Activated CD4-positive, CD25-positive, alpha-beta regulatory T cell treated with anti-CD3 and anti-CD28 coated beads, Interleukin-2, amount 50 U/mL, for 72 hours (primary cell): ENCODE measurements at regions not wholly inside any gene's neighbourhood (a gene's known extent, or its start where the extent isn't known, plus 50 kb on each side); places are given as distances from the start of the nearest gene placed in this dataset.
"Not testable (repeated sequence)": the region's sequence is repeated elsewhere in the genome, so short reads cannot be mapped to it uniquely, and the experiment has no call there.

Experiments used
- DNase-seq: peaks from one replicate; pipeline ENCODE4 v3.0.0; 2021

DNA sequence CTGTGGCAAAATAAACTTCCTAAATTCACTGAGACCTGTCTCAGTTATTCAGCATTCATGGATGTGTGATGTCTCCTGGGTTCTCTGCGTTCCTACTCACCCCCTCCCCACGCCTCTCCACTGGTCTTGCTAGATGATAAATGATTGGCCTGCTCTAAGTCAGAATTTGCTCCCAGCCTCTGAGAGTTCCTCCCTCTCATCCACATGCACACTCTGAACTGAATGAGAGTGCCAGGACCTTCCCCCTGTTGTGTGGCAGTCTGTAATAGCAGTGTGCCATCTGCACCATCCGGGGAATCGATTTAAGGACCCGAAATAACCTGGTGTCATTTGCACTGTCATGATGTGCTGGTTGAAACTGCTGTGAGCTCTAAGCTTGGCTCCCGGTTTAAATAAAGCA, 135.8 kb upstream of the AFDN start:
- DNase-seq, result no peak

DNA sequence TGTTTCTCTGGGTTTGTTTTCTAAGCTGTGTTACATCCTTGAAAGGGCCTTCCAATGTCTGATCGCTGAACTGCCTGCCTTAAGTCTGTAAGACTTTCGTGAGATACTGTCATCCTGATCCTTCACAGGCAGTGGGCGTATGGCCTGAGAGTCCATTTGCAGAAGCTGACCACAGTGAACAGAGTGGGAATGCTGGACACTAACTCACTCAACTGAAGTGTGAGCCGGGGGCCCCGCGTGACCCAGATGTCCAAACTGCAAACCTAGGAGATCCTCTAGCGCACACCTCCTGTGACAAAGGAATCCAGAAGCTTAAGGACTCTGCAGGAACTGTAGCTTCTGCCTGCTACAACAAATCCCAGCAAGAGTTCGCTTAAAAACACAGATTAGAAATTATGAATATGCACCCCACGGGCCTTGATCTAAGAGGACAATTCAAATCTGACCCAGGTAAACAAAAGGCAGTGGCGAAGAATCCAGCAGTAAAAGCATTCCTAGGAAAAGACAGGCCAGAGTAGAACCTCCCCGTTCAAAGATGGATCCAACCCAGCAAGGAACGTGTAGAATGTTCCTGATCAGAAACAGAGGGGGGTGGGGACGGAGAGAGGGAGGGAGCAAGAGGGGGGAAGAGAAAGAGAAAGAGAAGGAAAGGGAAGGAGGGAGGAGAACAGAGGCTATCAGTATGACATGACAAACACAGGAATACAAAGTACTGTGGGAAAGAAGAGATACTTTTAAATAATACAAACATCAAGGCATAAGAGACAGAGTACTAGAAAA, 135.0 kb upstream of the AFDN start:
- no peak for DNase-seq

DNA sequence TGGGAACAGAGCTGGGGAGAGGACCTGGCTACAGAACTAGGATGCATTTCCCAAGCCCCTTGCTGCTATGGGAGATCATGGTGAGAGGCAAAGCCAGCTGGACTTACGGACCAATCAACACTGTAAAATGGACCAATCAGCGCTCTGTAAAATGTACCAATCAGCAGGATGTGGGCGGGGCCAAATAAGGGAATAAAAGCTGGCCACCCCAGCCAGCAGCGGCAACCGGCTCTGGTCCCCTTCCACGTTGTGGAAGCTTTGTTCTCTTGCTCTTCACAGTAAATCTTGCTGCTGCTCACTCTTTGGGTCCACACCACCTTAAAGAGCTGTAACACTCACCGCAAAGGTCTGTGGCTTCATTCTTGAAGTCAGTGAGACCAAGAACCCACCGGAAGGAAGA, 133.2 kb upstream of the AFDN start:
- not testable (repeated sequence) for DNase-seq

DNA sequence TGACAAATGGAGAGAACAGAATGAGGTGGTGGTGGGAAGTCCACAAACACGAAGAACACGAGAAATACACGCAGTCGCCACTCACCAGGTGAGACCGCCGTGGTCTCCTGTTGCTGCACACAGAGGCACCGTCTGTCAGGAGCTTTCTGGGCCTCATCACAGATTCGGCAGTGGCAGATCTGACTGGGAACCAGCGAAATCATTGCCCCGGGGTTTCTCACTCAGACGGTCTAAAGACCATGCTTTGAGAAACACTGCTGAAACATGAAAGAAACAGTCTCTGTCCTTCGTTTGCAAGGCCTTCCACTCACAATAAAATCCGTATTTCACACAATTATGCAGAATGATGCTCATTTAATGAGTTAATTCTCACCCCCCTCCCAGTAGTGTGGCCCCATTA, 130.9 kb upstream of the AFDN start:
- DNase-seq, result no peak

DNA sequence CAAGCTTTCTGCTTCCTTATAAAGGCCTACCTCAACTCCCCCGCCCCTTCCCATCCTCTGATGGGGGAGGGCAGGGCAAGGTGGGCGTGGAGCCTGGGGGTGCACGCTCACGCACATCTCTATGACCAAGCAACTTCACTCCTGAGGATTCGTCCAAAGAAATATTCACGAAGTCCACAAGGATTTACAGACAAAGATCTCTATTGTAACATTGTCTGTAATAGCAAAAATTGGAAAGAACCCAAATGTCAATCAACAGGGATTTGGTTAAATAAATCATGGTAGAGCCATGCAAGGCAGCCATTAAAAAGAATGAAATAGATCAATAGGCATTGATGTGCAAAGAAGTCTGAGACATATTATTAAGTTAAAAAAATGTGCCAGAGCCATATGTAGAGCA, 130.4 kb upstream of the AFDN start:
- no peak for DNase-seq

DNA sequence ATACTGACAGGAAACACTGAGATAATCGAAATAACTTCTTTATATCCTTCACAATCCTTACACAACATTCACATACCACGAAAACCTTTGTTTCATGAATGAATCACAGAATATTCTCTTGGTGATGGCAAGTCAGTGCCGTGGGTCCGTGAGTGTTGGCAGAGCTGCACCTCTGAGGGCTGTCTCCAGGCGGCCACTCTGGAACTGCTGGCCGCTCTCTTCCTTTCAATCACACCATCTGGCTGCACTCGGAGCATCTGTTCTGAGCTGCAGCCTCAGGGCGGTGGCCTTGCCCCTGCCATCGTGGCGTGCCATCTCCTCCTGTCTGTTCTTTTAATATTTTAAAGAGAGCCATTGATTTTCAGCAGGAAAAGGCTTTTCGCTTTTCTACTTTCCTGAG, 129.4 kb upstream of the AFDN start:
- DNase-seq, result no peak

DNA sequence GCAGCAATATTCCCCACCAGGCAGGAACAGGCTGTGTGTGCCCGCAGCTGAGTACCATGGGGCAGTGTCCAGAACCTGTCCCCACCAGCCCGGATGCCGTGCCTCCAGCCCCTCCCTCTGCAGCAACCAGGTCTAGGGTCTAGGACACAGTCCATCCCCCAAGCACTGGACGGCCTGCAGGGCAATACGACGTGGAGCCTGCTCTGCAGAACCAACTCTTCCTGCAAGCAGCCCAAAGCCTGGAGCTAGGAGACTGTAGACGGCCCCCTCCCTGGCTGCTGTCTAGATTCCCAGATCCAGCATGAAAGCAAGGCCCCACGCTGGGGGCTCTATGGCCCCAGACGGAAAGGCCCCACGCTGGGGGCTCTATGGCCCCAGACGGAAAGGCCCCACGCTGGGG, 128.2 kb upstream of the AFDN start:
- DNase-seq, result no peak

DNA sequence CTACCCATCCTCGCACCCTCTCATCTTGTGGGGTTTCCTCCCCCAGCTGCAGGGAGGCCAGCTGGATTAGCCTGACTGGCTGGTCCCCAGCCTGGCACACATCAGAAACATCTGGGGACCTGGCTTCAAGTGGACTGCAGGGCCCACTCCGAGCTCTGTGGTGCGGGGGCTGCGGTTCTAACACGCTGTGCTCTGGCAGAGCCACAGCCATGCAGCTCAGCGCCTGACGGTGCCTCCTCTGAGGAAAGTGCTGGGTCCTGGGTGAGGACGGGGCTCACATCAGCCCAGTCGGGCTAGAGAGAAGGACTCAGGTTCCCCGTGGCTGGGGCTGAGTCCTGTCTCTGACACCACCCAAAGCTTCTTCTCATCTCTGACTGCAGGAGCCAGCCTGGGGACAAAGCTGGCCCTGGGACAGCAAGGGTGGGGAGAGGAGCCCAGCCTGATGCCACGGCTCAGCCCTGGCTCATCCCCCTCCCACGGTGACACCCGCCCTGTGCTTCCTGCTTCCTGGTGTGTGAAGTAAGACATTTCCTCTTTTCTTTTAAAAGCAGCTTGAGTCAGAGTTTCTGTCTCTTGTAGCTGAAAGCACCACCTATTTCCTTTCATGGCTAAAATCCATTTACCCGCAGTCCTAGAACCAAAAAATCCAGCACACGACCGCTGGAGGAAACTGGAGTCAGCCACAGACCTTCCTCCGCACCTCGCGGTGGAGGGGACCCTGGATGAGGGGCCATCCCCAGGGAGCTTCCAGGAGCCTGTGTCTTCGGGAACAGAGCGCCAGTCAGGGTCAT, 127.4 kb upstream of the AFDN start:
- DNase-seq, result peak; percentile 38

DNA sequence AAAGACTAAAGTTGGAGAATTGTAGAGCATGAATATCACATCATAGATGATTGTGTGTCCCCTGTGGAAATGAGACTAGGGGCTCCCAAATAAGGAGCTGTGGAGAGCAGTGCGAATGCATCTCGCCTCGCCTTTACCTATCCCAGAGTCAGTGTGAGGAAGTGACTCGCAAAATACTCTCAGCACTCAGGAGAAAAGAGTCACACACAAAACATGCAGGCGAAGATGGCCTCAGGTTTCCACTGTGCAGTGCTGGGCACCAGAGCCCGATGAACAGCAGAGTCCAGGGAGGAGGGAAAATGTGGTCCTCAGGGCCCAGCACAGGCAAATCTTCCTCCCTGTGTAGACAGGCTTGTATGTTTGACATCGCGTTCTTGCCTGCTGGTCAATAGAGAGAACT, 126.5 kb upstream of the AFDN start:
- DNase-seq, result no peak

DNA sequence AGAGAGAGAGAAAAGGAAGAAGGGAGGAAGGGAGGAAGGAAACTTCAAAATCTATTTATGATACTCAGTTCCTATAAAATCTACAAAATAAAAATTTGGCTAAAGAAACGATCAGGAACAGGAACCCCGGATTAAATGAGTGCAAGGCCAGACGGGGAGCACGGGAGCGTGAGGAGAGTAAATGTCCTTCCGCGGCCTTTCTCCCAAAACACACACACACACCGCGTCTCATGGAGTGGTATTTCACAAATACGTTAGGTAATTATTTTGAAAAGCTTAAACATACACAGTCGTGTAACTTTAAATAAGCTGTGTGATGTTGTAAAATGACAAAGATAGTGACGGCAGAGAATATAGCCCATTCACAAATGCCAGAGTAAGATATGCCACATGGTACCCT, 125.7 kb upstream of the AFDN start:
- no peak for DNase-seq

DNA sequence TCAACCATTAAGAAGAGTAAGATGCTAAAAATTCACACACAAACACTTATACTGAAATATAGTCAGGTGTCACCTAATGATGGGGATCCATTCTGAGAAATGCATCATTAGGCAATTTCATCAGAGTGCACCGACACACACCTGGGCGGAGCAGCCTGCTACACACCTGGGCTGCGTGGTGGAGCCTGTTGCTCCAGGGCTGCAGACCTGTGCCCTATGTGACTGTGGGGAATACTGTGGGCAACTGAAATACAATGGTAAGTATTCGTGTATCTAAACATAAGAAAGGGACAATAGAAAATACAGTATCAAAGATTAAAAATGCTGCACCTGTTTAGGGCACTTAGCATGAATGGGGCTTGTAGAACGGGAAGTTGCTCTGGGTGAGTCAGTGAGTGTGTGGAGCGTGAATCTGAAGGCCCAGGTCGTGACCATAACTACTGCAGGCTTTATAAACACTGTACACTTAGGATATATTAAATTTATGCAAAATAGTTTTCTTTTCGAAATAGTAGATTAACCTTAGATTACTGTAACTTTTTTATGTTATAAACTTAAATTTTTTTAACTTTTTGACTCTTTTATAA, 124.4 kb upstream of the AFDN start:
- DNase-seq, result no peak

DNA sequence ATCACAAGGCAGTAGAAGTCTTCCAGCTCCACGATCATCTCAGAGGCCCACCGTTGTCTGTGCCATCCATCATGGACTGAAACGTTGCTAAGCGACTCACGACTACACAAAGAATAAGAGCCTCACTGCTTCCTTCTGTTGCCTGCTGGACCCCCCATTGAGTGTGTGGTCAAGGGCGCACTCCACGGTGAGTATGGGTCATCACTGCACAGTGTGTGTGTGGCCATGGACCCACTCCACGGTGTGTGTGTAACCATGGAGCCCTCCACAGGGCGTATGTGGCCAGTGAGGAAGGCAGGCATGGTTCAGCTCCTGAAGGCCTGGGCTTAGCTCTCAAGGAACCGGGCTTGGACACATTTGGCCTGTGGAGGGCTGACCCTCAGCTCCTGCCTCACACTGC, 123.4 kb upstream of the AFDN start:
- no peak for DNase-seq

DNA sequence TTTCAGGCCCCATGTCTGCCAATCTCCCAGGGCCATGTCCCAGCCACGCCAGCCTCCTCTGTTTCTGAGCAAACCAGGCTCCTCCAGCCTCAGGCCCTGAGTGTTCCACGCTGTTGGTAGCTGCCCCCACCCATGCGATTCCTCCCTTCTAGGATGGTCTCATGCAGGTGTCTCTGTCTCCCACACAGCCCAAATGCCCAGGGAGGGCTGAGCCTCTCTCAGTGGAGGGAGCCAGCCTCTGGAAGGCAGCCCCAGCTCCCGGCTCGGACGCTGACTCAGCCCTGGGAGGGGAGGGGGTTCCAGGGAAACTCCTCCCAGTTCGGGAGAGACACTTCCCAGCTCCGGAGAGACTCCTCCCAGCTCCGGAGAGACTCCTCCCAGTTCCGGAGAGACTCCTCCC, 122.9 kb upstream of the AFDN start:
- DNase-seq, result no peak

DNA sequence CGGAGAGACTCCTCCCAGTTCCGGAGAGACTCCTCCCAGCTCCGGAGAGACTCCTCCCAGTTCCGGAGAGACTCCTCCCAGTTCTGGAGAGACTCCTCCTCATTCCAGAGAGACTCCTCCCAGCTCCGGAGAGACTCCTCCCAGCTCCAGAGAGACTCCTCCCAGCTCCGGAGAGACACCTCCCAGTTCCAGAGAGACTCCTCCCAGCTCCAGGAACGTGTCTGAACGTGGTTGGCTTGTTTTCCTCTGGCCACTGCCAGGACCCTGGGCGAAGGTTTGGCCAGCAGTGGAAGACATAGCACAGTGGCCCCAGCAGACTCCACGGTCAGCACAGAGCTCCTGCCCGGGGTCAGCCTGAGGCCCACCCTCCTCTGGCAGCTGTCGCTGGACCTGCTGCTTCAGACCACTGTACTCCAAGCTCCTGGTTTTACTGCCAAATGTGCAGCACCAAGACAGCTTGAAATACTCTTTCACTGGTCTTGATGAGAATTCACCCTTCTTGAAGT, 122.3 kb upstream of the AFDN start:
- no peak for DNase-seq

DNA sequence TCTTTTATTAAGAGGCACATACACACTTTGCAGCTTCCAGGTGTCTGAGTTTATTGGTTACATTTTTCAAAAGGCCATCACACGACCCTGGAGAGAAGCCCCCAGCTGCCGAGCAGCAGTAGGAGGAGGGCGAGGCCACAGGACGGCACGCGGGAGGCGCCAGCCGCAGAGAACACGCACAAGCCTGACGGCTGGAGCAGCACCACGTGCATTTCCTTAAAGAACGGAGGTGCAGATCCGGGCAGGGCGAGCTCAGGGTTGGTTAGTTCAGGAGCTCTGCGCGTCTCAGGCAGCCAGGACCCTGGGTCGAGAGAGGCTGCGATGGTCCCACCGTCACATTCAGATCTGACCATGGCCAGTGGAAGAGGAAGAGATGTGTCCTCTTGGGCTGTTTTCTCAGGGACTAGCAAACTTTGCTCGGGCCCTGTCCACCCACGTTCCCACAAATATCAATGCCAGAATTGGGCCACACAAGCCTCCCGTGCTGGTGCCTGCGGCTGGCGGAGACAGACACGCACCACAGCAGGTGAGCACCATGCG, 121.4 kb upstream of the AFDN start:
- DNase-seq, result no peak

DNA sequence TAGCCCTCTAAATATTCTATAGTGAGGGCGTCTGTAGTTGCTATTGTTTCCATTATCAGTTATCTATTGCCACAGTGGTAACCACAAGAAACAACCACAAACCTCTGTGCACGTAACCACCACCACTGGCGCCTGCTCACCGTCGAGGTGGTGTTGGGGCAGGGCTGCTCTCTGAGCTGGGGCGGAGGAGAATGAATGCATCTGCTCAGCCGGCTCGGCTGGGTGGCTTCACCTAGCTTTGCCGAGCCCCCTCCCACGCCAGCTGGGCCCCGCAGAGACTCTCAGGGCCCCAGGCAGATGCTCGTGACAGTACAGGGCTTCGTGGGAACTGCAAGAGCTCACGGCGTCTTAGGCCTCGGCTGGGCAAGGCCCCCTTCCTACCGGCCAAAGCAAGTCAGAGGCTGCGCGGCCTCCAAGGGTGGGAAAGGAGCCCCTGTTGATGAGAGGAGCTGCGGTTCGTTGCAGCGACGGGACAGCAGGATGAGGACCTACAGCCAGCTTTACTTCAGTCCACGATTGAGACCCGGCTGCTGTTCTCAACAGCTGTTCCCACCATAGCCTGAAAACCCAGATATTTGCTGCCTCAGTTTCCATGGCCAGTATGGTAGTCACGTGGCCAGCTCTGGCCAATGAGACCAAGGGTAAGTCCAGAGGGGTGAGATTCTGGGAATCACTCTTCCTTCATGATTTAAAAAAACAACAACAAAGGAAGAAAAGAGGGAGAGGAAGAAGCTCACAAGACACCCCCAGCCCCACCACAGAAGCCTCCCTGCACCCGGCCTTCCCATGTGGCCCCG, 120.2 kb upstream of the AFDN start:
- peak; percentile 47 for DNase-seq

DNA sequence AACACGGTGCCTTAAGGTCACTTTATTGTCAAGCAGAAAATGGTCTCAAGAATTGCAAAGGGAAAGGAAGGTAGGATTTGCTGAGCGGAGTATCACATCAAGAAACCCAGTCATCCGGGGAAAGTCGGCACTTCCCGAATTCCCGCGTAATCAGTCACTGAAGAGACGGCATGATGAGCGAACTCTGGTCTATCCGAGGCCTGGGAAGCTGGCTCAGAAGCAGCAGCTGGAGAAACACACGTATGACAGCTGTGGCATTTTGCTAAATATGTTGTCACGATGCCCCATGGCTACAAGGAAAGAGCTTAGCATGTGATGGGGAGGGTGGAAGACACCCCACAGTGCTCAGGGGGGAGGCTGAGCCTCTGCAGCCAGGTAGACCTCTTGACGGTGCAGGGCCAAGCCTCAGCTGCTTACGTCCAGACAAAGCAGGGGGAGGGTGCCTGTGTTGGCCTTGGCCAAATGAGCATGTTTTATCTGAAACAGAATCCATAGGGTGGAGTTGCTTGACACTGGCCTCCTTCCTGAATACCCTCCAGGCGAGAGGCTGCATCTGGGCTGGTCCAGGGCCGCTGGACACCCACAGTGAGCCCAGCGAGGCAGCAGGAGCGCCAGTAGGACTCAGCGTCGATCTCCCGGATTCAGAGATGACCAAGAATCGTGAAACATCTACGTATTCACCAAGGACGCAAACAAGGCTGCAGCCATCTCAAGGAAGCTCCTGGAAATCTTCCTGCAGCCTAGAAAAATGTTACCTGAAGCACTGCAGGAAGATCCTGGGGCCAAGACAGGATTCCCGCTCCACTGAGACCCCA, 118.8 kb upstream of the AFDN start:
- no peak for DNase-seq

DNA sequence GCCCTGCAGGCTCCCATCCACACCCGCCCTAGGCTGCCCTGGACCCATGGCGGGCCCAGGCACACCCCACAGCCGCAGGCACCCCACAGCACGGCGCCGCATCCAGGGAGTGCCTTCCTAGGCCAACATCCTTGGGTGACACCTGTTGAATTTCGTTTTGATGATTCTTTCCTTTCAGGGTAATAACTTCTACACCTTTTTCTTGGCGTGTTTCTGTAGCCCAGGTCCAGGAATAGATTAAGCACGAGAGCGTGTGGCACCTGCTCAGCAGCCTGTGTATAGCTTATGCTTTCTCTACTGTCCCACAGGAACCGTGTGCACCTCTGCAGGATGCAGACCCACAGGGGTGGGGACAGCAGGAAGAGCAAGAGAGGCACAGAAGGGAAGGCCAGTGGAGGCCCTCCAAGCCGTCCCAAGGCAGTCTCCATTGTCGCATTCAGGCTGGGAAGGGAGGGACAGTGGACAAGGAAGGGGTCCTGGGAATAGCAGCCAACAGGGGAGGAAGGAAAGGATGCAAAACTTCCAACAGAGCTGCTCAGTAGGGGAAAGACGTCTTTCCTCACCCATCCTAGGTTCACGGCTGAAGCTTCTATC, 118.1 kb upstream of the AFDN start:
- DNase-seq, result no peak

DNA sequence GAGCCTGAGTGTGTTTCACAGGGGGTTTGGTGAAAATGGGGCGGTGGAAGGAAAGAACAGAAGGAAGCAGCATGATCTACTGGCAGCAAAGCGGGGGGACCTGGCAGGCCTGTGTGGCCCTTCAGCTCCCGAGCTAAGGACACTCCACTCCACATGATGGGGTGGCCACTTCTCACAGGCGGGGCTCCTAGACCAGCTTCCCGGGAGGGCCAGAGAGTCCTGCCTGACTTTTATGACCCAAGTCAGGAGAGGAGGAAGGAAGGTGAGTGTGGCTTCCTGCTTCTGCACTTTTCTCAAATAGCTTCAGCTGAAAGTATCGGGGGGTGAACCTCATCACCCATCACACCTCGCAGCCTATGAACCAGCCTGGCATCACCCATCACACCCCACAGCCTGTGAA, 117.5 kb upstream of the AFDN start:
- no peak for DNase-seq

DNA sequence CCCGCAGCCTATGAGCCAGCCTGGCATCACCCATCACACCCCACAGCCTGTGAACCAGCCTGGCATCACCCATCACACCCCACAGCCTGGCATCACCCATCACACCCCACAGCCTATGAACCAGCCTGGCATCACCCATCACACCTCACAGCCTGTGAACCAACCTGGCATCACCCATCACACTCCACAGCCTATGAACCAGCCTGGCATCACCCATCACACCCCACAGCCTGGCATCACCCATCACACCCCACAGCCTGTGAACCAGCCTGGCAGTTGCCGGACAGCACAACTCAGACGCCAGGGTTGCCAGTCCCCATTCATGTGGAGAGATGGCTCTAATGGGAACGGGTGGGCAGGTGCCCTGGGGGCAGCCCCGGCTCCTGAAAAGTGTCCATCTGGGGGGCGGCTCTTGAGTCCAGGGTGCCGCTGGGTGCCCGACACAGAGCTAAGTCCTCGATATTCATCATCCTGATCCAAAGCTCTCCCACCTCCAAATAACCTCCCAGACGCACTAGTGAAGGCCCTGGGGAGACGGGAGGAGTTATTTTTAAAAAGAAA, 116.9 kb upstream of the AFDN start:
- DNase-seq, result not testable (repeated sequence)

DNA sequence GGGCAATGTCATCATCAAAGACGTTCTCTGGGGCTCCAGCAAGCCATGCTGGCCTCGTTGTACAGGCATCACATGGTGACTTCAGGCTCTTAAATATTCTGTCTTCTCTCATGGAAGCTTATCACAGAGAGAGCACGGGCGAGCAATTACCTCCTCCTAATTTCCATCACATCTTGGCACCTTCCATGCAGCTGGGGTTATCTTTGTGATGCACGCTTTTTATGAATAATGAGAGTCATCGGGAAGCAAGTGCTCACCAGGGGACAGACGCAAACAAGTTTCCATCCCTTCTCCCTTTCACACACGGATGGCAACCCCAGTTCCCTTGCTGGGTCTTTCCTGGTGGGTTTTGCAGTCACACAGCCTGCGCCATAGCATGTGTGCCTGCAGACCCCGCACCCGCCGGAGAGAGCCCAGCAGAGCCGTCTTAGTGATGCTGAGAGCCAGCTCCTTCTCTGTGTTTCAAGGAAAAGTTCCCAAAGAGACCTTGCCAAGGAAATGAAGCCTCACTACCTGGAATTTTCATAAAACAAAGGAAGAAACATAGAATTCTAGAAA, 116.3 kb upstream of the AFDN start:
- no peak for DNase-seq
